Fibroblast of the aortic adventitia (primary cell): ENCODE measurements at regions not wholly inside any gene's neighbourhood (a gene's known extent, or its start where the extent isn't known, plus 50 kb on each side); places are given as distances from the start of the nearest gene placed in this dataset.

ENCODE experiments used
- DNase-seq: peaks from one replicate; pipeline ENCODE4 v3.0.0-alpha.2; 2010; ENCODE audit warnings: low read depth
- H3K4me3 ChIP-seq: 2 replicates; pipeline ENCODE4 v1.5.1; 2011; ENCODE audit warnings: low read depth, mild to moderate bottlenecking, control low read depth, low read length, moderate library complexity
- CTCF ChIP-seq: IDR thresholded peaks from 2 replicates; pipeline ENCODE4 v1.5.1; 2011; ENCODE audit warnings: mild to moderate bottlenecking, low read length, control low read depth, inconsistent platforms; ENCODE audit not compliant: insufficient read depth

- TF ChIP-seq CTCF = no peak
- H3K4me3 ChIP-seq = no peak overlapping the region
- DNase-seq = no peak
Measured at GRCh38 chr1:29519788-29520110, 283.4 kb downstream of the PTPRU start.

- no peak for TF ChIP-seq CTCF
- no peak overlapping the region for H3K4me3 ChIP-seq
- DNase-seq = no peak
Measured at GRCh38 chr1:29519108-29519787, 282.9 kb downstream of the PTPRU start.

- no peak overlapping the region for H3K4me3 ChIP-seq
- DNase-seq = no peak
- TF ChIP-seq CTCF = no peak
Measured at GRCh38 chr1:29518183-29518835, 282.0 kb downstream of the PTPRU start.

GRCh38 chr1:29517251-29518086 lies 281.1 kb downstream of the PTPRU start:
- no peak for DNase-seq
- H3K4me3 ChIP-seq = no peak overlapping the region
- TF ChIP-seq CTCF = no peak

GRCh38 chr1:29516063-29516820 lies 279.9 kb downstream of the PTPRU start:
- no peak for TF ChIP-seq CTCF
- H3K4me3 ChIP-seq = no peak overlapping the region
- no peak for DNase-seq

GRCh38 chr1:29515170-29515955 lies 279.0 kb downstream of the PTPRU start:
- no peak overlapping the region for H3K4me3 ChIP-seq
- TF ChIP-seq CTCF = no peak
- DNase-seq = no peak
